GM19438 (cell line): ENCODE measurements at regions not wholly inside any gene's neighbourhood (a gene's known extent, or its start where the extent isn't known, plus 50 kb on each side); places are given as distances from the start of the nearest gene placed in this dataset.

ENCODE experiments used
- ATAC-seq: cut with Tn5 transposase; IDR thresholded peaks from one replicate; pipeline ENCODE4 v1.9.1; 2021; ENCODE audit warnings: low read depth; ENCODE audit not compliant: unreplicated experiment

DNA sequence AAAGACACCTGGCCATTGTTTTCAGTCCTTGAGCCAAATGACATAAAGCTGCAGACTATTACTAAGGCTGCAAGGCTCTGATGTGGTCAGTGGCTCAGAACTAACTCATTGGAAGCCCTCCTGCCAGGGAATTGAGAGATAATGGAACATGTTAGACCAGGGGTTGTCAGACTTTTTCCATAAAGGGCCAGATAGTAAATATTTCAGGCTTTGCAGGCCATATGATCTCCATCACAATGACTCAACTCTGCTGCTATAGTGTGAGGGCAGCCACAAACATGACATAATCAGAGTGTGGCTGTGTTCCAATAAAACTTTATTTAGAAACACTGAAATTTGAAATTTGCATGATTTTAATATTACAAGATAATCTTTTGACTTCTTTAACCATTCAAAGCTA is 140.3 kb downstream of the TMEM30B start:
- no peak for ATAC-seq

- no peak for ATAC-seq
Observed at GRCh38 chr14:61140271-61140670, 140.9 kb downstream of the TMEM30B start.

- ATAC-seq, result no peak
Observed at GRCh38 chr14:61139006-61139599, 142.0 kb downstream of the TMEM30B start.

- ATAC-seq, result no peak
Observed at GRCh38 chr14:61132894-61133293, 148.2 kb downstream of the TMEM30B start.

DNA sequence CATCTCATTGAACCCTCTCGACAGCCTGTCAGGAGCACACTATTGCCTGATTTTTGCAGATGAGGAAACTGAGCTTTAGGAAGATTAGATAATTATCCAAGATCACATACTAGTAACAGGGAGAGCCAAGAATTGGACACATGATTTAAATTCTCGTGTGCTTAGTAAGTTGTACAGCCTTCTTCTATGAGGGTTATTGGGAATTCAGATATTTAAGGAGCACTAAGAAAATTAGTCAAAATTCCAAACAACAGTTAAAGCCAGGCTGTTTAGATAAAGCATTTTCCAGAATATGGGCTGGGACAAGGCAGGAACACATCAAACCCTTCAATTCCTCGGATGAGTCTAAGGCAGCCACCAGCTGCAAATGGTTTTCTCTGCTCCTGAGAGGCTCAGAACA is 148.8 kb downstream of the TMEM30B start:
- ATAC-seq, result no peak

DNA sequence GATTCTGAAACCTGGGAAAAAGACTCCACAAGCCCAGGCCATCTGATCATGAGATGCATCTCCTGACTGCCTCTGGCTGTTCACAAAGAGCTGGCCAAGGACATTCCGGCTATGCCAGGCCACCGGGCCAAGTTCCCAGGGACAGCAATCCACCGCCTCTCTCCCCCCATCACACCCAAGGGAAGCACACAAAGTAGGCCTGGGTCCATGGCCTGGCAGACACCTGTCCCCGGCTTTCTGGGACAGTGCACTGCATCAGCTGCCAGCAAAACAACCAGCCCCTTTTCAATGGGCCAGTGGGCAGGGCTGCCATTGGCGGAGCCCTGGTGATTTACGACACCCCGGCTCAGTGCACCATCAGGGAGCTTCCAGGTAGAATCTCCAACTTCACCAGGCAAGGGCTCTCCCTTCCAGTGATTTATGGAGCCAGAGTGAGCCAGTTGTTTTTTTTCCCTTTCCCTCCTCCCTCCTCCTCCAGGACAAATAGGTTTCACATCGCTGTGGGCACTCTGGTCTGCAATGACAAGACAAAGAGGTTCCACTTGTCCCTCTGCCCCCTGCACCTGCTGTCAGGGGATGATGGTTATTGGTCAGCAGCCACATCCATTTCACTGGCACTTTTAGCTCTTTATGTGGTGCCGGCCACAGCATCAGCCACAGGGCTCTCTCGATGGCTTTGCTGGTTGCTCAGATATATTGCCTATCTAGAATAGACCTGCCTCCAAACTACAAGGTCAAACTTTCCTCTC is 149.6 kb downstream of the SLC38A6 start:
- ATAC-seq, result no peak

DNA sequence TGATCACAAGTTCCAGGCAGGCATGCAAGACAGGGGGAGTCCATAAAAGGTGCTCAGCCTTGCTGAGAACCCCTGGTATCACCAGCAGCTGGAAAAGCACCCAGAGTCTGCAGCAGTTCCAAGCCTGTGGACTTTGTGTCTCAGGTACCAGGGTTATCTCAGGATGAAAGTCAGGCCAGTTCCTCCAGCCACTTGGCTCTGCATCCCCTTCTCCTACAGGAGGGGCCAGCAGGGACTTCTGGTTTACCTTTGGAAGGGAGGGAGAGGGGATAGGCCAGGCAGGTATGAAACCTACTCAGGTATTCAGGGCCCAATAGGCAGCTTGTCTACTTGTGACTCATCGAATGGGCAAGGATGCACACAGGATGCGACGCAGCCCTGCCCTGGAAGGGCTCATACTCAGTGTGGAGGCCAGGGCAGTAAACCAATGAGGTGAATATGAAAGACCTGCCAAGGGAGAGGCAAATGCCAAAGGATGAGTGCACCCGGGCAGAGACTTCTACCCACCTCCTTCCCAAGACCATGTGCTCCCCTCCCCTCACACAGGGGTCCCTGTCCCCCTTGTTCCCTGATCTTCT is 148.2 kb downstream of the SLC38A6 start:
- ATAC-seq, result no peak

DNA sequence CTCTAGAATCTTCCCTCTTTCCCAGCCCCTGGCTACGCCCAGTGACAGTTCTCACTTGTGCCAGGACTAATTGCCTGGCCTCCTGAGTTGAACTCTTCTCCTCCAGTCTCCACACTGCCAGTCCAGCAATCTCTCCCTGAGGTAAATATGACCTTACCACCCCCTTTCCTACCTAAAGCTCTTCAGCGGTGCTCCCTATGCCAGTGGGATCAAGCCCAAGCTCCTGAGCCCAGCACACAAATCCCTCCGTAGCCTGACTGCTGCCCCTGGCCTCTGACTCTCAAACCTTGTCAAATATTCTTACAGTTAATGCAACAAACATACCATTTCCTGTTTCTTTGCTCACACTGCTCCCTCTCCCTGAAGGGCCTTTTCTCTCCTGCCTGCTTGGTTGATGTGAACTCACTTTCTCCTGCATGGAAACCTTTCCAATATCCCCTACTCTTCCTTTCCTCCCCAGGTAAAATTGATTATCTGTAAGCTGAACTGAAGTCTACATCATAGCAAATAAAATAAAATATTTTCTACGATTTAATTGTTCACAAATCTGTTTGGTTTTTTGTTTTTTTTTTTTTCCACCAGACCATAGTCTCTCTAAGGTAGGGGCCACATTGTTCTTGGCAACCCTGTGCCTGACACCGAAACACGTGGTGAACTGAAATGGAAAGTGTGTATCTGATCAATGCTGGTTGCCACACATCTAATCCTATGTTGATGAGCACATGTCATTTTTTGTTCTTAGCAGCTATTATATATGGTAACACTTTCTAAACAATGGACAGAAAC is 147.5 kb downstream of the SLC38A6 start:
- ATAC-seq, result no peak

DNA sequence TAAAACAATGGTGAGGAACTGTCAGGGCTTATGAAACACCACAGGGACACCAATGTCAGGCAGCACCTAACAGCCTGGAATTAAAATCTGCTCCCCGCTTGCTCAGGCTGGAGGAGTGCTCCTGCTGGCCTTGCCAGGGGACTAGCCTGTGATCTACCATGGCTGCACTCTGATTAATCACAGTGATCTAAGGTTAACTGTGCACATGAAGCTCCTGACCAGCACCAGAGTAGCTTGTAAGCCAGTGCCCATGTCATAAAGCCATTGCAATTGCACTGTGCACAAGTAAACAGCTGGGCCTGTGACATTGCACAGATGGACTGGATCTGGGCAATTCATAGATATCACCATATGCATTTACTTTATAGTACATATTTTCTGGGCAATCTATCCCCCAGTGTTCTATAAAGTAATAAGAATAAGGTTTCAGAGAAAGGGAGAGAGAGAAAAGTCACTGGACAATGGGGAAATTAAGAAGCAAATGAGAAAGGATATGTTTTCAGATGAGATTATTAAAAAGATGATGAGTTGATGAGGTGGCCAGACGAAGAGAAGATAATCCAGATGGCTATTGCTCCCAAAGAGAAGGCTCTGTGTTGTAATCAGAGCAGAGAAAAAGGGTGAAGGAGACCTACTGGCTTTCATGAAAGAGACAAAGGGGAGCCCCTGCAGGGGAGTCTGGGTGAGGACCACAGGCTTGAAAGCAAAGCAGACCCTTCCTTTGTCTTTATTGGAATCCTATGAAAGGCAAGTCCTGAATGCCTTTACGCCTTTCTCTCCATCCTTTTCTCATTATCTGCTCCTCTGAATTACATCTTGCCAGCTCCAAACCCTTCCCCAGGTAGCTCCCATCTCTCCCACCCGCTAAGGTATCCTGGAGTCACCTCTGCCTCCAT is 145.8 kb downstream of the SLC38A6 start:
- ATAC-seq, result no peak

- no peak for ATAC-seq
Observed at GRCh38 chr14:61125867-61126572, 145.0 kb downstream of the SLC38A6 start.

GRCh38 chr14:61125041-61125866 is 144.2 kb downstream of the SLC38A6 start:
- ATAC-seq, result no peak

DNA sequence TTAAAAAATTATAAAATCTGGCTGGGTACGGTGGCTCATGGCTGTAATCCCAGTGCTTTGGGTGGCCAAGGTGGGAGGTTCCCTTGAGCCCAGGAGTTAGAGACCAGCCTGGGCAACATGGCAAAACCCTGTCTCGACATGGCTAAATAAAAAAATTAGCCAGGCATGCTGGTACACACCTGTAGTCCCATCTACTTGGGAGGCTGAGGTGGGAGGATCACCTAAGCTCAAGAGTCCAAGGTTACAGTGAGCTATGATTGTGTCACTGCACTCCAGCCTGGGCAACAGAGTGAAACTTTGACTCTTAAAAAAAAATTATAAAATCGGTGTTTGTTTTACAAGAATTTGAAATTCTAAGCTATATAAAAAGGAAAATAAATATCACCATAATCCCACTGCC is 141.8 kb downstream of the SLC38A6 start:
- ATAC-seq, result no peak

DNA sequence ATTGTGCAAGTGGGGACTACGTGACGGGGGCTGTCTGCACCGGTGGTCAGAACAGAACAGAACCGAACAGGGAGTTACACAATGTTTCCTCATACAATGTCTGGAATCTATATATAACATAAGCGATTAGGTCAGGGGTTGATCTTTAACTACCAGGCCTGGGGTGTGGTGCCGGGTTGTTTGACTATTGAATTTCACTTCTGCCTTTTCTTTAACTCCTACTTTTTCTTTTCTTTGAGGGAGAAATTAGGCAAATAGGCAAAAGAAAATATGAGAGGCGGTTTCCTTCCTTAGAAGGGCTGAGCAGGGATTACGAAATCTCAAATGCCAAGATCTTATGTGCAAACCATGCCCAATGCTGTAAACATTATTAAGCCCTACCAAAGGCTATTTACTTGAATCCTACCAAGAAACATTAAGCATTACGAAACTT is 140.3 kb downstream of the SLC38A6 start:
- no peak for ATAC-seq

- ATAC-seq, result no peak
Observed at GRCh38 chr14:61120576-61120975, 139.5 kb downstream of the SLC38A6 start.

GRCh38 chr14:61119006-61119405 is 138.0 kb downstream of the SLC38A6 start:
- no peak for ATAC-seq

GRCh38 chr14:61116369-61116768 is 135.3 kb downstream of the SLC38A6 start:
- ATAC-seq, result no peak

- ATAC-seq, result no peak
Observed at GRCh38 chr14:61113561-61114225, 132.6 kb downstream of the SLC38A6 start.

DNA sequence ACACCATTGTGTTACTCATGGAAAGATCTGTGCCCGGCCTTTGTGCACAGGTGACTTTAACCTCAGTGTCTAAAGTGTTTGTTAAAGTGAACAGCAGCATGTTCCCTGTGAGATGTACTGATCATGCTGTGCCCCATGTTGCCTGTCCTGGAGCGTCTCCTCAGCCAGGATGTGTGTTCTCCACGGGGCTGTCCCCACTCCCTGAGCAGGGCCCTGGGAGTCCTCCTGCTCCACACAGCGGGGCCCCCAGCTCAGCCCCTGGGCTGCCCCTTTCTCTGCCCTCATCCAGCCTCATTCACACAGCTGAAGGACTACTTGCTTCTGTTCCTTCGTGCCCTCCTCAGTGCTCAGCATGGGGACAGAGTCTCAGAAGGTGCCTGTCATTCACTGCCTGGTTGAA is 131.5 kb downstream of the SLC38A6 start:
- ATAC-seq, result no peak
